HEK293 (cell line): ENCODE measurements at regions not wholly inside any gene's neighbourhood (a gene's known extent, or its start where the extent isn't known, plus 50 kb on each side); places are given as distances from the start of the nearest gene placed in this dataset.

Experiments
- KLF10 ChIP-seq: fragments of 450-650 bp; IDR thresholded peaks from 2 replicates; pipeline ENCODE4 v1.5.1; 2018; ENCODE audit warnings: missing biosample characterization, mild to moderate bottlenecking, missing genetic modification characterization
- YY1 ChIP-seq: fragments of 450-650 bp; formaldehyde crosslinking; IDR thresholded peaks from 2 replicates; pipeline ENCODE4 v1.5.1; 2018; ENCODE audit warnings: missing biosample characterization, missing genetic modification characterization
- ZNF140 ChIP-seq: fragments of 450-650 bp; formaldehyde crosslinking; IDR thresholded peaks from 2 replicates; pipeline ENCODE4 v1.5.1; 2016; ENCODE audit warnings: missing biosample characterization, missing genetic modification characterization
- ZNF24 ChIP-seq: fragments of 450-650 bp; formaldehyde crosslinking; IDR thresholded peaks from 2 replicates; pipeline ENCODE4 v1.5.1; 2016; ENCODE audit warnings: missing biosample characterization, missing genetic modification characterization
- ZNF394 ChIP-seq: fragments of 450-650 bp; formaldehyde crosslinking; IDR thresholded peaks from 2 replicates; pipeline ENCODE4 v1.5.1; 2016; ENCODE audit warnings: missing biosample characterization, missing genetic modification characterization, mild to moderate bottlenecking, moderate library complexity, borderline replicate concordance
- ZNF423 ChIP-seq: fragments of 450-650 bp; formaldehyde crosslinking; IDR thresholded peaks from 2 replicates; pipeline ENCODE4 v1.5.1; 2016; ENCODE audit warnings: missing biosample characterization, missing genetic modification characterization
- ZNF664 ChIP-seq: fragments of 450-650 bp; formaldehyde crosslinking; IDR thresholded peaks from 2 replicates; pipeline ENCODE4 v1.5.1; 2016; ENCODE audit warnings: missing biosample characterization, missing genetic modification characterization
- TF ChIP-seq, protein P1 (sequence below): fragments of 450-650 bp; formaldehyde crosslinking; IDR thresholded peaks from 2 replicates; pipeline ENCODE4 v1.5.1; 2016; ENCODE audit warnings: missing biosample characterization, missing genetic modification characterization
- TF ChIP-seq, protein P2 (sequence below): fragments of 450-650 bp; formaldehyde crosslinking; IDR thresholded peaks from 2 replicates; pipeline ENCODE4 v1.5.1; 2016; ENCODE audit warnings: missing biosample characterization, missing genetic modification characterization
- TF ChIP-seq, protein P3 (sequence below): sonication (generic); formaldehyde crosslinking; IDR thresholded peaks from 2 replicates; pipeline ENCODE4 v1.8.1; 2022; ENCODE audit warnings: mild to moderate bottlenecking, moderate library complexity, missing genetic modification reagents

DNA sequence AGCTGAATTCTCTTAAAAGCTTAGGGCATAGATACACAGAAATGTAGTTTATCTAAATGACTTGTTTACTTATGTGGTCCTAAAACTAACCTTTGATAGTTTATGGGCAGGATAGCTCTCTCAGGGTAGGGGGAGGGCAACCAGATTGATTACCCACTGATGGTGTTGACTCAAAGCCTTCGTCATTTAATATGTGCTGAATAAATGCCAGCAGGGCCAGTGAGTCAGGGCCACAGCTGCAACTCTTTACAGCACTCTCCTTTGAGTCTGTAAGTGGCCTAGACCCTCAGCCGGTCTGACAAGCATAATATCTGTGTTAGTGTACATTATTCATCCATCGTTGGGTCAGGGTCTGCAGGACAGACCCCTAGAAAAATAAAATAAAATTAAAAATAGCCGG lies 128.5 kb downstream of the ZNF675 start:
- TF ChIP-seq ZNF423 (tag by site-specific recombination): no peak
- TF ChIP-seq ZNF664 (tag by site-specific recombination): no peak
- TF ChIP-seq KLF10 (tag by site-specific recombination): no peak
- TF ChIP-seq, protein P1, sequence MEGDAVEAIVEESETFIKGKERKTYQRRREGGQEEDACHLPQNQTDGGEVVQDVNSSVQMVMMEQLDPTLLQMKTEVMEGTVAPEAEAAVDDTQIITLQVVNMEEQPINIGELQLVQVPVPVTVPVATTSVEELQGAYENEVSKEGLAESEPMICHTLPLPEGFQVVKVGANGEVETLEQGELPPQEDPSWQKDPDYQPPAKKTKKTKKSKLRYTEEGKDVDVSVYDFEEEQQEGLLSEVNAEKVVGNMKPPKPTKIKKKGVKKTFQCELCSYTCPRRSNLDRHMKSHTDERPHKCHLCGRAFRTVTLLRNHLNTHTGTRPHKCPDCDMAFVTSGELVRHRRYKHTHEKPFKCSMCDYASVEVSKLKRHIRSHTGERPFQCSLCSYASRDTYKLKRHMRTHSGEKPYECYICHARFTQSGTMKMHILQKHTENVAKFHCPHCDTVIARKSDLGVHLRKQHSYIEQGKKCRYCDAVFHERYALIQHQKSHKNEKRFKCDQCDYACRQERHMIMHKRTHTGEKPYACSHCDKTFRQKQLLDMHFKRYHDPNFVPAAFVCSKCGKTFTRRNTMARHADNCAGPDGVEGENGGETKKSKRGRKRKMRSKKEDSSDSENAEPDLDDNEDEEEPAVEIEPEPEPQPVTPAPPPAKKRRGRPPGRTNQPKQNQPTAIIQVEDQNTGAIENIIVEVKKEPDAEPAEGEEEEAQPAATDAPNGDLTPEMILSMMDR: no peak
- no peak for TF ChIP-seq YY1
- no peak for TF ChIP-seq ZNF394 (tag by site-specific recombination)
- no peak for TF ChIP-seq ZNF140 (tag by site-specific recombination)
- TF ChIP-seq, protein P2, sequence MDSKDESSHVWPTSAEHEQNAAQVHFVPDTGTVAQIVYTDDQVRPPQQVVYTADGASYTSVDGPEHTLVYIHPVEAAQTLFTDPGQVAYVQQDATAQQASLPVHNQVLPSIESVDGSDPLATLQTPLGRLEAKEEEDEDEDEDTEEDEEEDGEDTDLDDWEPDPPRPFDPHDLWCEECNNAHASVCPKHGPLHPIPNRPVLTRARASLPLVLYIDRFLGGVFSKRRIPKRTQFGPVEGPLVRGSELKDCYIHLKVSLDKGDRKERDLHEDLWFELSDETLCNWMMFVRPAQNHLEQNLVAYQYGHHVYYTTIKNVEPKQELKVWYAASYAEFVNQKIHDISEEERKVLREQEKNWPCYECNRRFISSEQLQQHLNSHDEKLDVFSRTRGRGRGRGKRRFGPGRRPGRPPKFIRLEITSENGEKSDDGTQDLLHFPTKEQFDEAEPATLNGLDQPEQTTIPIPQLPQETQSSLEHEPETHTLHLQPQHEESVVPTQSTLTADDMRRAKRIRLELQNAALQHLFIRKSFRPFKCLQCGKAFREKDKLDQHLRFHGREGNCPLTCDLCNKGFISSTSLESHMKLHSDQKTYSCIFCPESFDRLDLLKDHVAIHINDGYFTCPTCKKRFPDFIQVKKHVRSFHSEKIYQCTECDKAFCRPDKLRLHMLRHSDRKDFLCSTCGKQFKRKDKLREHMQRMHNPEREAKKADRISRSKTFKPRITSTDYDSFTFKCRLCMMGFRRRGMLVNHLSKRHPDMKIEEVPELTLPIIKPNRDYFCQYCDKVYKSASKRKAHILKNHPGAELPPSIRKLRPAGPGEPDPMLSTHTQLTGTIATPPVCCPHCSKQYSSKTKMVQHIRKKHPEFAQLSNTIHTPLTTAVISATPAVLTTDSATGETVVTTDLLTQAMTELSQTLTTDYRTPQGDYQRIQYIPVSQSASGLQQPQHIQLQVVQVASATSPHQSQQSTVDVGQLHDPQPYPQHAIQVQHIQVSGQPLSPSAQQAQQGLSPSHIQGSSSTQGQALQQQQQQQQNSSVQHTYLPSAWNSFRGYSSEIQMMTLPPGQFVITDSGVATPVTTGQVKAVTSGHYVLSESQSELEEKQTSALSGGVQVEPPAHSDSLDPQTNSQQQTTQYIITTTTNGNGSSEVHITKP: no peak
- TF ChIP-seq, protein P3, sequence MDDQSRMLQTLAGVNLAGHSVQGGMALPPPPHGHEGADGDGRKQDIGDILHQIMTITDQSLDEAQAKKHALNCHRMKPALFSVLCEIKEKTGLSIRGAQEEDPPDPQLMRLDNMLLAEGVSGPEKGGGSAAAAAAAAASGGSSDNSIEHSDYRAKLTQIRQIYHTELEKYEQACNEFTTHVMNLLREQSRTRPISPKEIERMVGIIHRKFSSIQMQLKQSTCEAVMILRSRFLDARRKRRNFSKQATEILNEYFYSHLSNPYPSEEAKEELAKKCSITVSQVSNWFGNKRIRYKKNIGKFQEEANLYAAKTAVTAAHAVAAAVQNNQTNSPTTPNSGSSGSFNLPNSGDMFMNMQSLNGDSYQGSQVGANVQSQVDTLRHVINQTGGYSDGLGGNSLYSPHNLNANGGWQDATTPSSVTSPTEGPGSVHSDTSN (CRISPR knock-in tag): no peak
- TF ChIP-seq ZNF24 (tag by site-specific recombination): no peak
